MM.1S (cell line): ENCODE measurements at regions not wholly inside any gene's neighbourhood (a gene's known extent, or its start where the extent isn't known, plus 50 kb on each side); places are given as distances from the start of the nearest gene placed in this dataset.

Experiments
- DNase-seq: peaks from one replicate; pipeline ENCODE4 v3.0.0-alpha.2; 2015
- H2AFZ ChIP-seq: fragments of 300-600 bp; sonication (generic); 2 replicates; pipeline ENCODE4 v1.6.0; 2016; ENCODE audit warnings: antibody characterized with exemption, low read length
- H3F3A ChIP-seq: fragments of 300-600 bp; sonication (generic); 2 replicates; pipeline ENCODE4 v1.6.1; 2016; ENCODE audit warnings: mild to moderate bottlenecking, antibody characterized with exemption, low read length, moderate library complexity, mixed read lengths; ENCODE audit not compliant: insufficient read depth
- H3K27ac ChIP-seq: fragments of 300-600 bp; sonication (generic); 2 replicates; pipeline ENCODE4 v1.5.1; 2016; ENCODE audit warnings: mild to moderate bottlenecking, low read length
- H3K27me3 ChIP-seq: fragments of 300-600 bp; sonication (generic); replicated peaks from 2 replicates; pipeline ENCODE4 v1.6.0; 2016; ENCODE audit warnings: low read length; ENCODE audit not compliant: insufficient read depth
- H3K36me3 ChIP-seq: fragments of 300-600 bp; sonication (generic); replicated peaks from 2 replicates; pipeline ENCODE4 v1.6.1; 2016; ENCODE audit warnings: mild to moderate bottlenecking, low read length, mixed read lengths; ENCODE audit not compliant: insufficient read depth
- H3K4me1 ChIP-seq: fragments of 300-600 bp; sonication (generic); 2 replicates; pipeline ENCODE4 v1.6.1; 2016; ENCODE audit warnings: low read length, mixed read lengths
- H3K4me2 ChIP-seq: fragments of 300-600 bp; sonication (generic); 2 replicates; pipeline ENCODE4 v1.6.0; 2016; ENCODE audit warnings: low read depth, low read length
- H3K4me3 ChIP-seq: fragments of 300-600 bp; sonication (generic); 2 replicates; pipeline ENCODE4 v1.5.1; 2016; ENCODE audit warnings: low read length, mixed read lengths
- H3K79me2 ChIP-seq: fragments of 300-600 bp; sonication (generic); 2 replicates; pipeline ENCODE4 v1.6.1; 2016; ENCODE audit warnings: mixed run types, low read length, mixed read lengths
- H3K9ac ChIP-seq: fragments of 300-600 bp; sonication (generic); 2 replicates; pipeline ENCODE4 v1.6.1; 2016; ENCODE audit warnings: low read length, mixed read lengths
- H3K9me2 ChIP-seq: fragments of 300-600 bp; sonication (generic); replicated peaks from 2 replicates; pipeline ENCODE4 v1.6.1; 2016; ENCODE audit warnings: mild to moderate bottlenecking, low read length, mixed read lengths; ENCODE audit not compliant: insufficient read depth
- H3K9me3 ChIP-seq: fragments of 300-600 bp; sonication (generic); replicated peaks from 2 replicates; pipeline ENCODE4 v1.6.1; 2016; ENCODE audit warnings: mild to moderate bottlenecking, low read length, mixed read lengths; ENCODE audit not compliant: insufficient read depth
- H4K20me1 ChIP-seq: fragments of 300-600 bp; sonication (generic); 2 replicates; pipeline ENCODE4 v1.6.1; 2016; ENCODE audit warnings: mild to moderate bottlenecking, low read length, moderate library complexity, mixed read lengths; ENCODE audit not compliant: insufficient read depth
- CTCF ChIP-seq: fragments of 300-600 bp; sonication (generic); IDR thresholded peaks from 2 replicates; pipeline ENCODE4 v1.5.1; 2016; ENCODE audit warnings: antibody characterized with exemption, low read length, mixed read lengths
- EZH2 ChIP-seq: fragments of 300-600 bp; sonication (generic); optimal IDR thresholded peaks from 2 replicates; pipeline ENCODE3; 2017; ENCODE audit warnings: low read depth, mild to moderate bottlenecking, antibody characterized with exemption, low read length, mixed read lengths
- EZH2phosphoT487 ChIP-seq: fragments of 300-600 bp; sonication (generic); IDR thresholded peaks from 2 replicates; pipeline ENCODE4 v1.6.1; 2018; ENCODE audit warnings: antibody characterized with exemption, low read length

DNA sequence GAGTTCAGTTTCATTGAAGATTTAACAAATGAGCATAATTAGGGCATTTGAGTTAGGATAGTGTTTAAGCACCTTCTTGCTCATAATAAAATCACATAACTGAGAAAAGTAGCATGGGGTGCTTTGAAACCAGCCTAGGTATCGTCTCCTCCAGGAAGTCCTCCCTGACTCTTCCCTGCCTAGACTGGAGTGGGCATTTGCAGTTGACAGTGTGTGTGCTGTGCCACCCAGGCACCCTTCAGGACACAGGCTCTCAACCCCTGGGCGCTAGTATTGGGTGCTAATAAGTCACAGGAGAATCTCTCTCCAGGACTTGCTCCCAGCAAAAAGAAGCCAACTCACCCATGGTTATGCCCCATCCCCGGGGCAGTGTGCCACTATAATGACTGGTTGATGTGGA, 584.1 kb downstream of the INSC start:
- TF ChIP-seq EZH2phosphoT487 (no peak), EZH2 (no peak), CTCF (no peak)
- Histone ChIP-seq H3K4me1 (no peaks in the 10 kb centered on the region), H2AFZ (no peak overlapping the region), H3K9me3 (no peaks in the 10 kb centered on the region), H3K9ac (no peak overlapping the region), H3K27me3 (no peaks in the 10 kb centered on the region), H3K79me2 (no peaks in the 10 kb centered on the region), H4K20me1 (no peaks in the 10 kb centered on the region), H3K27ac (no peak overlapping the region), H3K9me2 (no peaks in the 10 kb centered on the region), H3F3A (no peaks in the 10 kb centered on the region), H3K36me3 (no peaks in the 10 kb centered on the region), H3K4me2 (no peak overlapping the region), H3K4me3 (no peak overlapping the region)
- no peak for DNase-seq

DNA sequence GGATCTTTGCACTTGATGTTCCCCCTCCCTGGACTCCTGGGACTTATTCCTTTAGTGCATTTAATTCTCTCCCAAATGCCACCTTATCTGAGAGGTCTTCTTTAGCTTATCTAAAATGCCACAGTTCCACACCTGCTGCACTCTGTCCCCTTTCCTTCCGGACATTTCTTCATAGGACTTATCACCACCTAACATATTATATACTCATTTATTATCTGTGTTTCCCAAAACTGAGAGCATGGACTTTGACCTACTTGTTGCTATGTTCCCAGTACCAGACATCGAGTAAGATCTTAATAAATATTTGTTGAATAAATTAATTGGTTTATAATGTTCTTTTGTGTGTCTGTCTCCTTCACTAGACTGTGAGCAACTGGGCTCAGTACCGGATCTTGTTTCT, 585.3 kb downstream of the INSC start:
- Histone ChIP-seq H3F3A (no peaks in the 10 kb centered on the region), H3K27ac (no peak overlapping the region), H2AFZ (no peak overlapping the region), H4K20me1 (no peaks in the 10 kb centered on the region), H3K4me2 (no peak overlapping the region), H3K36me3 (no peaks in the 10 kb centered on the region), H3K9me3 (no peaks in the 10 kb centered on the region), H3K27me3 (no peaks in the 10 kb centered on the region), H3K4me1 (no peaks in the 10 kb centered on the region), H3K9ac (no peak overlapping the region), H3K4me3 (no peak overlapping the region), H3K9me2 (no peaks in the 10 kb centered on the region), H3K79me2 (no peaks in the 10 kb centered on the region)
- no peak for DNase-seq
- TF ChIP-seq EZH2phosphoT487 (no peak), CTCF (no peak), EZH2 (no peak)

GRCh38 chr11:15700456-15700855, 585.7 kb downstream of the INSC start:
- H3K79me2 ChIP-seq: no peaks in the 10 kb centered on the region
- DNase-seq: no peak
- no peak overlapping the region for H2AFZ ChIP-seq
- no peak overlapping the region for H3K4me2 ChIP-seq
- no peaks in the 10 kb centered on the region for H4K20me1 ChIP-seq
- no peaks in the 10 kb centered on the region for H3K36me3 ChIP-seq
- H3K4me1 ChIP-seq: no peaks in the 10 kb centered on the region
- H3F3A ChIP-seq: no peaks in the 10 kb centered on the region
- H3K9me3 ChIP-seq: no peaks in the 10 kb centered on the region
- no peak overlapping the region for H3K27ac ChIP-seq
- TF ChIP-seq CTCF (no peak), EZH2phosphoT487 (no peak), EZH2 (no peak)
- H3K4me3 ChIP-seq: no peak overlapping the region
- H3K27me3 ChIP-seq: no peaks in the 10 kb centered on the region
- no peak overlapping the region for H3K9ac ChIP-seq
- no peaks in the 10 kb centered on the region for H3K9me2 ChIP-seq

DNA sequence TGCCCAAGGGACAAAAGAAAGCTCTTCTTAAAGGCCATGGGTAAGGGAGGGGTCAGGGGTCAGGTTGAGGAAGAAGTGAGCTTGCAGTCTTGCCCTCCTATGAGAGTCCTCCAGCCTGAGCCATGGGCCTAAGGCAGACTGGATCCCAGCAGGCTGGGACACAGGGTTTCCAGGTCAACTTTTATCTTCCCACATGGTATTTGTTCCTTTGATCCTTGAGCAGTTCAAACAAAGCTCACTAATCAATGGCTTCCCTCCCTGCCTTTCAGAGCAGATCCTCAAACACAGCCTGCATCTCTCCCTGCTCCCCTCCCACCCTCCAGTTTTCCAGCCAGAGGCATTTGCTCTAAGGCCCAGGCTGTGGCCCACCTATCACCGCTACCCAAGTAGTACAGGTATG, 589.3 kb downstream of the INSC start:
- no peak overlapping the region for H3K9ac ChIP-seq
- no peaks in the 10 kb centered on the region for H3F3A ChIP-seq
- H3K9me3 ChIP-seq: no peaks in the 10 kb centered on the region
- no peak overlapping the region for H3K27ac ChIP-seq
- no peaks in the 10 kb centered on the region for H3K79me2 ChIP-seq
- H3K4me2 ChIP-seq: no peak overlapping the region
- H3K9me2 ChIP-seq: no peaks in the 10 kb centered on the region
- no peaks in the 10 kb centered on the region for H3K27me3 ChIP-seq
- no peak for TF ChIP-seq CTCF
- no peak for TF ChIP-seq EZH2phosphoT487
- TF ChIP-seq EZH2: no peak
- H3K4me1 ChIP-seq: no peaks in the 10 kb centered on the region
- no peak for DNase-seq
- no peaks in the 10 kb centered on the region for H4K20me1 ChIP-seq
- H3K4me3 ChIP-seq: no peak overlapping the region
- no peaks in the 10 kb centered on the region for H3K36me3 ChIP-seq
- H2AFZ ChIP-seq: no peak overlapping the region
